GM12891 (cell line): ENCODE measurements at regions not wholly inside any gene's neighbourhood (a gene's known extent, or its start where the extent isn't known, plus 50 kb on each side); places are given as distances from the start of the nearest gene placed in this dataset.

ENCODE experiments used
- POLR2A ChIP-seq: IDR thresholded peaks from 2 replicates; pipeline ENCODE4 v1.6.1; 2011; ENCODE audit warnings: low read depth, low read length, control low read depth
- POU2F2 ChIP-seq: IDR thresholded peaks from 2 replicates; pipeline ENCODE4 v1.6.1; 2011; ENCODE audit warnings: low read depth, mild to moderate bottlenecking, control low read depth, low read length, moderate library complexity
- TAF1 ChIP-seq: IDR thresholded peaks from 2 replicates; pipeline ENCODE4 v1.6.1; 2011; ENCODE audit warnings: low read depth, low read length, control low read depth

DNA sequence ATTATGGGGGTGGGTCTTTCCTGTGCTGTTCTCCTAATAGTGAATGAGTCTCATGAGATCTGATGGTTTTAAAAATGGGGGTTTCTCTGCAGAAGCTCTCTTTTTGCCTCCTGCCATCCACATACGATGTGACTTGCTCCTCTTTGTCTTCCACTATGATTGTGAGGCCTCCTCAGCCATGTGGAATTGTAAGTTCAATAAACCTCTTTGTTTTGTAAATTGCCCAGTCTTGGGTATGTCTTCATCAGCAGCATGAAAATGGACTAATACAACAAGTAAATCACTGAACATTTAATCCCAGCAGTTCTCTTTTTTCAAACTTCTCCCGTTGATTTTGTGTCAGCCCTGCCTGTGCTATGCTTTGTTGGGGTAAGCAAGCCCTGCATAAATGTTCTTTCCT, 95.2 kb downstream of the FAM217A start:
- TF ChIP-seq POU2F2 (no peak), POLR2A (no peak), TAF1 (no peak)
